ENCODE measurements at regions not wholly inside any gene's neighbourhood (a gene's known extent, or its start where the extent isn't known, plus 50 kb on each side); places are given as distances from the start of the nearest gene placed in this dataset.

DNA sequence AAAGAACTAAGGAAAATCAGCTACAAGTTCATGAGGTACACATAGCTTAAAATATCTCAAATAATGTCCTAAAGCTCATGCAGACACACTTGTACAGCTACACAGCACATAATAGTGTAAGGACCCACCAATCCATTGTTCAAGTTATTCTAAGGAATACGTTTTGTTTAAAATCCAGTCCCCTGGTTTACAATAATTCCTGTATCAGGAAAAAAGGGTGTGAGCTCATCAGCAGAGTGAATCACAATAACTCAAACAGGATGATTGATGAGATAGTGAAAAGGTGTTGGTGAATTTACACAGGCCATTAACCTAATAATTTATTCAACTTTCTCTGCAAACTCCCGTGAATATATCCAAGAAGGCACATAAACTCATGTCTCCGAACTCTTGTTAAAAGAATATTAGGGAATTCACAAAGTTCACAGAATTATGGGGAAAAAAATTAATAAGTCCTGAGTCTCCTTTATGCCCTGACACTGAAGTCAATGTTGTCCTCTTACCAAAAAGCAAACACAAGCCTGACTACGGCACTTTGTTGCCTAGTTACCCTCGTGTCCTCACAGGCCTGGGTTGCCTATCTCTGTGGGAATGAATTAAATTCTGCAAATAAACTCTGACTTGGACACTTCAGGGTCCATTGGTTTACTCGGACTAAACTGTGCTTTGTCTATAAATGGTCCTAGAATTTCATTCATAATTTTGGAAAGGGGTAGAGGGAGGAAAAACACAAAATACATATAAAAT lies 142.8 kb upstream of the PDE4D start:
- Histone ChIP-seq H3K27me3 (ENCODE audit: control insufficient read depth in 1 of 2, insufficient read depth in 2 of 2, low read length in 2 of 2) (no peaks in the 10 kb centered on the region), H2AFZ (ENCODE audit: low read length) (no peak overlapping the region), H3K4me2 (ENCODE audit: low read depth, low read length) (no peak overlapping the region), H3K4me1 (ENCODE audit: insufficient read depth, low read length) (no peaks in the 10 kb centered on the region), H3K4me3 (replicated peaks in 1 of 3; ENCODE audit: insufficient read depth in 1 of 3, low read depth in 2 of 3, low read length in 3 of 3) (no peak overlapping the region), H3K79me2 (ENCODE audit: insufficient read depth, low read length) (no peaks in the 10 kb centered on the region), H3K9ac (ENCODE audit: insufficient read depth, low read depth, low read length) (no peak overlapping the region), H3K27ac (ENCODE audit: extremely low read length, insufficient read depth, low read length) (no peak overlapping the region), H3K9me3 (ENCODE audit: low read length) (no peaks in the 10 kb centered on the region), H3K36me3 (replicated peaks in 1 of 2; ENCODE audit: control insufficient read depth in 1 of 2, insufficient read depth in 2 of 2, low read length in 2 of 2) (no peaks in the 10 kb centered on the region), H4K20me1 (ENCODE audit: insufficient read depth, low read length) (no peaks in the 10 kb centered on the region)
- ChIA-PET POLR2A (no interaction called here), CTCF (ENCODE audit: low intra/inter-chr PET ratio, low total read pairs) (no interaction called here)
- TF ChIP-seq POGZ (CRISPR knock-in tag; IDR thresholded peaks at IDR 0.05) (no peak), ZNF460 (CRISPR knock-in tag; IDR thresholded peaks at IDR 0.05; ENCODE audit: borderline replicate concordance) (no peak), ZNF318 (CRISPR knock-in tag; IDR thresholded peaks at IDR 0.05) (no peak), WIZ (CRISPR knock-in tag; IDR thresholded peaks at IDR 0.05) (no peak), HDAC1 (CRISPR knock-in tag; IDR thresholded peaks at IDR 0.05) (no peak), ADNP (CRISPR knock-in tag; IDR thresholded peaks at IDR 0.05) (no peak), ZNF772 (CRISPR knock-in tag; IDR thresholded peaks at IDR 0.05) (no peak), GLMP (CRISPR knock-in tag; IDR thresholded peaks at IDR 0.05; ENCODE audit: borderline replicate concordance) (no peak)
- BruUV-seq (replicated peaks): no TSS peak
- in situ Hi-C loops (cut with HindIII; ENCODE audit: extremely low pct_ligation_motif_present, low pct_unique_long_range_greater_than_20kb) (no loop called here), intact Hi-C loops (cut with micrococcal nuclease; ENCODE audit: unreplicated experiment) (no loop called here)
- WGBS (ENCODE audit: low lambda C conversion rate): no CpG with 5 or more reads among the region's 6 CpGs
- no peak for ATAC-seq
- no peak for DNase-seq (ENCODE audit: low spot score)
- no peak for FAIRE-seq
